GM21737 (cell line): ENCODE measurements at regions not wholly inside any gene's neighbourhood (a gene's known extent, or its start where the extent isn't known, plus 50 kb on each side); places are given as distances from the start of the nearest gene placed in this dataset.

Source experiments
- ATAC-seq: cut with Tn5 transposase; IDR thresholded peaks from one replicate; pipeline ENCODE4 v1.9.1; 2021; ENCODE audit warnings: mild to moderate bottlenecking, moderate library complexity; ENCODE audit not compliant: unreplicated experiment

GRCh38 chr19:32222556-32222955, 122.9 kb upstream of the ZNF507 start:
- no peak for ATAC-seq

GRCh38 chr19:32223106-32223505, 122.3 kb upstream of the ZNF507 start:
- no peak for ATAC-seq

- ATAC-seq = no peak
Measured at GRCh38 chr19:32223595-32224370, 121.6 kb upstream of the ZNF507 start.

- peak; percentile 65 for ATAC-seq
Measured at GRCh38 chr19:32224371-32225244, 120.8 kb upstream of the ZNF507 start.

- no peak for ATAC-seq
Measured at GRCh38 chr19:32227561-32228165, 117.7 kb upstream of the ZNF507 start.

GRCh38 chr19:32230441-32230840, 115.0 kb upstream of the ZNF507 start:
- ATAC-seq = no peak

GRCh38 chr19:32231020-32231419, 114.4 kb upstream of the ZNF507 start:
- ATAC-seq = no peak

GRCh38 chr19:32231691-32232090, 113.7 kb upstream of the ZNF507 start:
- ATAC-seq = no peak

- no peak for ATAC-seq
Measured at GRCh38 chr19:32232449-32232848, 113.0 kb upstream of the ZNF507 start.

GRCh38 chr19:32233091-32233490, 112.3 kb upstream of the ZNF507 start:
- ATAC-seq = no peak

GRCh38 chr19:32233885-32234284, 111.5 kb upstream of the ZNF507 start:
- ATAC-seq = no peak

- no peak for ATAC-seq
Measured at GRCh38 chr19:32234663-32235217, 110.7 kb upstream of the ZNF507 start.

- ATAC-seq = no peak
Measured at GRCh38 chr19:32238076-32238475, 107.3 kb upstream of the ZNF507 start.

GRCh38 chr19:32240316-32240715, 105.1 kb upstream of the ZNF507 start:
- ATAC-seq = no peak

- no peak for ATAC-seq
Measured at GRCh38 chr19:32241306-32241705, 104.1 kb upstream of the ZNF507 start.

GRCh38 chr19:32241932-32242710, 103.3 kb upstream of the ZNF507 start:
- no peak for ATAC-seq

- no peak for ATAC-seq
Measured at GRCh38 chr19:32246006-32246405, 99.4 kb upstream of the ZNF507 start.

GRCh38 chr19:32251634-32252332, 93.6 kb upstream of the ZNF507 start:
- ATAC-seq = no peak

- ATAC-seq = no peak
Measured at GRCh38 chr19:32252333-32252669, 93.1 kb upstream of the ZNF507 start.
